HFFc6 (cell line): ENCODE measurements at regions not wholly inside any gene's neighbourhood (a gene's known extent, or its start where the extent isn't known, plus 50 kb on each side); places are given as distances from the start of the nearest gene placed in this dataset.

ENCODE experiments used
- DNase-seq: peaks from one replicate; pipeline ENCODE4 v3.0.0-alpha.2; 2018
- H3K27ac Mint-ChIP-seq: 2 replicates; pipeline ENCODE4 v1.8.0; 2020; ENCODE audit warnings: mild to moderate bottlenecking, mixed read lengths
- H3K27me3 Mint-ChIP-seq: 2 replicates; pipeline ENCODE4 v1.8.0; 2021; ENCODE audit warnings: mild to moderate bottlenecking, moderate library complexity, mixed read lengths; ENCODE audit not compliant: insufficient read depth
- H3K36me3 Mint-ChIP-seq: 2 replicates; pipeline ENCODE4 v1.8.0; 2021; ENCODE audit warnings: low read depth, mixed read lengths
- H3K4me1 Mint-ChIP-seq: 2 replicates; pipeline ENCODE4 v1.8.0; 2020; ENCODE audit warnings: low read depth, mixed read lengths
- H3K4me3 Mint-ChIP-seq: 2 replicates; pipeline ENCODE4 v1.8.0; 2020; ENCODE audit warnings: mild to moderate bottlenecking, moderate library complexity, mixed read lengths
- H3K9me3 Mint-ChIP-seq: 2 replicates; pipeline ENCODE4 v1.8.0; 2020; ENCODE audit warnings: mild to moderate bottlenecking, mixed read lengths
- TF ChIP-seq, protein P1 (sequence below): fragments of 200-600 bp; sonication (generic); IDR thresholded peaks from 2 replicates; pipeline ENCODE4 v1.5.0; 2021; ENCODE audit warnings: antibody characterized with exemption, mild to moderate bottlenecking

DNA sequence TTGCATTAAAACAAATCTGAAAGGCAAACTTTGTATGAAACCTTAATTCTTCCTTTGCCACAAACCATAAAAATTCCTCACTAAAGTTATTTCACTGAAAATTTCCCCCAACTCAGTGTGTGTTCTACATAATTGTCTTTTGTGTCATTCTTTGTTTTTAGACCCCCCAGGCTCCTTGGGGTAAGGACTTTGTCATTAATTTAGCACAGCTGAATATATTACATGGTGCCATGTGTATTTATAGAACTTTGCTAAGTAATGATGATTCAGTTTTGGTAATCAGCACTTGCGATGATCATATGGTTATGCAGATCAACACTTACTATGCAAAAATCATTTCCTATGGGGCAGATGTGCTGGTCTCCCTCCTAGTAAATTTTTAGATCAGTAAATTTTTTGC lies 712.1 kb upstream of the MEF2C start:
- no peak overlapping the region for H3K27ac Mint-ChIP-seq
- no peak overlapping the region for H3K4me3 Mint-ChIP-seq
- H3K4me1 Mint-ChIP-seq = peaks cover 17% of the 10 kb centered on the region
- H3K27me3 Mint-ChIP-seq = no peaks in the 10 kb centered on the region; the same call in none of the 2 replicates
- TF ChIP-seq, protein P1, sequence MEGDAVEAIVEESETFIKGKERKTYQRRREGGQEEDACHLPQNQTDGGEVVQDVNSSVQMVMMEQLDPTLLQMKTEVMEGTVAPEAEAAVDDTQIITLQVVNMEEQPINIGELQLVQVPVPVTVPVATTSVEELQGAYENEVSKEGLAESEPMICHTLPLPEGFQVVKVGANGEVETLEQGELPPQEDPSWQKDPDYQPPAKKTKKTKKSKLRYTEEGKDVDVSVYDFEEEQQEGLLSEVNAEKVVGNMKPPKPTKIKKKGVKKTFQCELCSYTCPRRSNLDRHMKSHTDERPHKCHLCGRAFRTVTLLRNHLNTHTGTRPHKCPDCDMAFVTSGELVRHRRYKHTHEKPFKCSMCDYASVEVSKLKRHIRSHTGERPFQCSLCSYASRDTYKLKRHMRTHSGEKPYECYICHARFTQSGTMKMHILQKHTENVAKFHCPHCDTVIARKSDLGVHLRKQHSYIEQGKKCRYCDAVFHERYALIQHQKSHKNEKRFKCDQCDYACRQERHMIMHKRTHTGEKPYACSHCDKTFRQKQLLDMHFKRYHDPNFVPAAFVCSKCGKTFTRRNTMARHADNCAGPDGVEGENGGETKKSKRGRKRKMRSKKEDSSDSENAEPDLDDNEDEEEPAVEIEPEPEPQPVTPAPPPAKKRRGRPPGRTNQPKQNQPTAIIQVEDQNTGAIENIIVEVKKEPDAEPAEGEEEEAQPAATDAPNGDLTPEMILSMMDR = no peak
- H3K36me3 Mint-ChIP-seq = no peaks in the 10 kb centered on the region
- DNase-seq = no peak
- H3K9me3 Mint-ChIP-seq = peaks cover under 1% of the 10 kb centered on the region; the same call in 1 of the 2 replicates

DNA sequence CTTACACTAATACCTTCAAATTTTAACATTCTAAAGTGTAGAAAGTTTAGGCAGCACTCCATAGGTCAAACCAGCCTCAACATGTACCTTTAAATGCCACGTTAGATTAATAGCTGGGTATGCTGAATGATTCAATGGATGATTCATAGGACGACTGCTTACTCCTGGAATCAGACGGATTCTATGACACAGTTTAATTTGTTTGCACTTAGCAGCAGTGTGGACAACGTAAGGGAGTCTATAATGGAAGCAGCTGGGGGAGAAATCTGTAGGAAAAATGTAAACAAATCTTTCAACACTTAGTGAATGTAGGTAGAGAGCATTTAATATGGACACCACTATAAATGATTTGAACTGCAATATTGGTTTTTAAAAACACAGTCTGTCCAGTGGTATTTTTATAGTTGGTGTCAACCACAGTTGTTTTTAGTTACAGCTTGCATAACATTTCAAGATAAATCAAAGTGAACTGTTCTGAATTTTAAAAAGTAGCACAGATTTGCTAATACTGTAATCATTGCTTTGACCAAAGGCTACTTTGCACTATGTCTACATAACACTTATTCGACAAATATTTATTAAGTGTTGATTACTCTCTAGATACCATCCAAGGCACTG lies 701.5 kb upstream of the MEF2C start:
- no peak overlapping the region for H3K4me3 Mint-ChIP-seq
- peaks cover 10% of the 10 kb centered on the region for H3K4me1 Mint-ChIP-seq
- H3K27me3 Mint-ChIP-seq = no peaks in the 10 kb centered on the region
- H3K36me3 Mint-ChIP-seq = no peaks in the 10 kb centered on the region
- peak; percentile 26 for DNase-seq
- no peaks in the 10 kb centered on the region for H3K9me3 Mint-ChIP-seq
- no peak overlapping the region for H3K27ac Mint-ChIP-seq
- TF ChIP-seq, protein P1 = no peak

DNA sequence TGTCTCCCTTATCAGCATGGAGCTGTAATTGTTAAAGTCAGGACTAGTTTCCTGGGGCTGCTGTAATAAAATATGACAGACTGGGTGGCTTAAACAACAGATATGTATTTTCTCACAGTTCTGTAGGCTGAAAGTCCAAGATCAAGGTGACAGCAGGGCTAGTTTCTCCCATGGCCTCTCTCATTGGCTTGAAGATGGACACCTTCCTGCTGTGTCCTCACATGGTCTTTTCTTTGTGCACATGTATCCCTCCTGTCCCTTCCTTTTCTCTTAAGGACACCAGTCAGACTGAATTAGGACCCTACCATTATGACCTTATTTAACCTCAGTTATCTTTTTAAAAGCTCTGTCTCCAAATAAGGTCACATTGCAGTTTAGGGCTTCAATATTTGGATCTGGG lies 700.5 kb upstream of the MEF2C start:
- DNase-seq = no peak
- TF ChIP-seq, protein P1 = no peak
- Mint-ChIP-seq H3K36me3 (no peaks in the 10 kb centered on the region), H3K4me3 (no peak overlapping the region), H3K27me3 (no peaks in the 10 kb centered on the region), H3K27ac (no peak overlapping the region), H3K9me3 (no peaks in the 10 kb centered on the region), H3K4me1 (peaks cover 10% of the 10 kb centered on the region)

DNA sequence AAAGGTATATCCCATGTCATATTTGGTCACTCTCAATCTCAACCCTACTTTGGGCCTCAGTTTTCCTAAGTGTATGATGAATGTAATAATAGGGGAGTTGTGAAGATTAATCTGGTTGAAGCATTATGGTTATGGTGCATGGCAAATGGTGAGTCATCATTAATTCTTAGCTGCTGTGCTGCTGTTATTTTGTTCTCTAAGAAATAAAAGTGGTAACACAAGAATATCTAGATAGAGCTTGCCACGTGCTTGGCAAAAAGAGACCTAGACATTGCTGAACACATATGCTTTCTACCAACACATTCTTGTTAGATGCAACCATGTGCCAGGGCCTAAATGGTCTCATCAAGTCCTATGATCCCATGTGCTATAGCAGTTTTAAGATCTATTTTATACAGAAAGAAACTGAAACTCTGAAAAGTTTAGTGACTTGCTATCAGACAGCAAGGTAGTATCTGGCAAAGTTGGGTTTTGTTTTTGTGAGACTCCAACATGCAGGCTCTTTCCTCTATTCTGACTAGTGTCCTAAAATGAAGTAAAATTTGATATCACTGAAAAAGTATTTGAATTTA lies 699.9 kb upstream of the MEF2C start:
- no peak overlapping the region for H3K27ac Mint-ChIP-seq
- TF ChIP-seq, protein P1 = no peak
- no peak overlapping the region for H3K4me3 Mint-ChIP-seq
- H3K36me3 Mint-ChIP-seq = no peaks in the 10 kb centered on the region
- H3K4me1 Mint-ChIP-seq = peaks cover 10% of the 10 kb centered on the region
- no peaks in the 10 kb centered on the region for H3K9me3 Mint-ChIP-seq
- H3K27me3 Mint-ChIP-seq = no peaks in the 10 kb centered on the region
- DNase-seq = no peak

DNA sequence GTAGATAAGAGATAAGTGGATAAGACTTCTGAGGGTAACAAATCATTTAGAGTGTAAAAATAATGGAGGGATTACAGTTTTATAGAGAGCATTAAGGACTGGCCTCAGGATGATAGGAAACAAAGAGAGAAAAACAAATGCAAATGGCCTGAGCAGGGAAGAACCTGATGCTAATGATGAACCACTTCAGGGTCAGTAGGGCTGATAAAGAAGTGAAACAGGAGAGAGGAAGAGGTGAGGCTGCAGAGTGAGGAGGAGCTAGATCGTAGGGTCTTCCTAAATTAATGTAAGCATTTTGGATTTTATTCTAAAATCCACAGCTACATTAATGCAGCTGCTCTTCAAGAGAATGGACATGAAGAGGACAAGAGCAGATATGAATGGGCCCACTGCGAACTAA lies 698.0 kb upstream of the MEF2C start:
- H3K4me3 Mint-ChIP-seq = no peak overlapping the region
- DNase-seq = no peak
- no peaks in the 10 kb centered on the region for H3K27me3 Mint-ChIP-seq

More for the DNA sequence above, 698.0 kb upstream of the MEF2C start:
- no peaks in the 10 kb centered on the region for H3K9me3 Mint-ChIP-seq
- no peak overlapping the region for H3K27ac Mint-ChIP-seq
- TF ChIP-seq, protein P1 = no peak
- no peaks in the 10 kb centered on the region for H3K36me3 Mint-ChIP-seq
- H3K4me1 Mint-ChIP-seq = peaks cover 10% of the 10 kb centered on the region
